ENCODE measurements at regions not wholly inside any gene's neighbourhood (a gene's known extent, or its start where the extent isn't known, plus 50 kb on each side); places are given as distances from the start of the nearest gene placed in this dataset.

DNA sequence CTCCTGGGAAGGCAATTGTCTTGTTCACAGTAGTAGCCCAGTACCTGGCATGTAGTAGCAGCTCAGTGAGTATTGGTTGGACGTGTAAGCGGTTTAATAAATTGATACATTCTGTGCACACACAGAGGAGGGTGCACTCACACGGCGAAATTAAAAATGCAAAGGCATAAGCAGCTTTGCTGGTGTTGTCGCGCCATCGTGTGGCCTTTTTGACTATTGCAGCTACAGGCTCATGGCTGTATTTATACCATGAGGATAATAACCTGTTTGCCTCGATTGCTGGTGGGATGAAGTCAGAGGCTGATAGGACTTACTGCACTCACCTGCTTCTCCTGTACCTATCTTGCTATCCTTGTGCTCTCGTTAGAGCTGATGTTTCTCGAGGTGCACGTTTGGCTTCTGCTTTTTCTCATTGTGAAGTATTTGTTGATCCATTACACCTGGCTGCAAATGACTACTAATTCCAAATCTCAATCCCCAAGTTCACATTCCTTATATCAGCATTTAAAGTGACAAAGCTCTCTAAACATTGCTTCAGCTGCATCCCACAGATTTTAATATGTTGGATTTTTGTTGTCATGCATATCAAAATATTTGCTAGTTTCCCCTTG is 61.5 kb downstream of the TBXT start:
- in situ Hi-C loops (cut with MboI; ENCODE audit: low sequenced_read_pairs) = loop anchor here (10.0 kb wide), 1 partner anchor 221 kb away; no protein-coding TSS in a partner anchor

DNA sequence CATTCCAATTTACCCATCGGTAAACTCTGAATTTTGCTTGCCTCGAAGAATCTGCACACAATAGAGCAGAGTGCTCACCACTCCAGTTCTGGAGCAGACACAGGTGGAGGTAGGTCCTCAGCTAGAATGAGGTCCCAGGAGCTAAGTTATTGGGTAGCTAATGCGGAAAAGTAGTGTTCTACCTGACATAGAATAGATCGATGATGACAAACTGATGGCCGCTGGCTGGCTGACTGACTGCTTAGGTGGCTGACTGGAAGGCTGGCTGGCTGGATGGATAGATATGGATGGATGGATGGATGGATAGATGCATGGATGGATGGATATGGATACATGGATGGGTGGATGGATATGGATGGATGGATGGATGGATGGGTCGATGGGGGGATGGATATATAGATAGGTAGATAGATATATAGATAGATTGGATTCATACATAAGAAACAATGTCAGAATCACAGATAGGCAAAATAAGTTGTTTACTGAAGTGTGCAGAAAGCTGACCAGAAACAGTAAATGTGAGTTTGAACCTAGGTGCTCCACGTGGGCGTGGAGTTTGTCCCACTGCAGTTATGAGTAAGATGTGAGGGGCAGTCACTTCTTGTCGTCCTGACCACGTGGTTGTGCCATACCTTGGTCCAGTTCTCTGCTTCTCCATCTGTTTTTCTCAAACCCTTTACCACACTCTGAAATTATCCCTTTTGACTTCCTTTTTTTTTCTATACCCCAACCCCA is 62.1 kb downstream of the TBXT start:
- in situ Hi-C loops (cut with MboI; ENCODE audit: low sequenced_read_pairs) = loop anchor here (10.0 kb wide), 1 partner anchor 221 kb away; no protein-coding TSS in a partner anchor

DNA sequence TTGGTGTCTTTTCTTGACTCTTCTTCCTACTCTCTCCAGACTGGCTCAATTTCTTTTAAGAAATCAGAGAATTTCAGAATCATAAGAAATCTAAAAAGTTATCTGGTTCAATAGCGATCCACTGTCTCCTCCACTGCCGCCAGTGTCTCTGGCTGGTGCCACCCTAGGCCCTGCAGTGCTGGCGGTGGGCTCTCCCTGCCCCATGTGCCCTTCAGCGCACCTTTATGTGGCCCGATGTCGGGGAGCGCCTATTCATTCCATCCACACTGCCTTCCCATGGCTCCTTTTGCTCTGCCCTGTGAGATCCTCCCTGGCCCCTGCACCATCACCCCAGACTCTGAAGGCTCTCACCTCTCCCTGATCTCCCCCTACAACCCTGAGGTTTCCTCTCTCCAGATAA is 62.8 kb downstream of the TBXT start:
- in situ Hi-C loops (cut with MboI; ENCODE audit: low sequenced_read_pairs) = loop anchor here (10.0 kb wide), 1 partner anchor 220 kb away; no protein-coding TSS in a partner anchor

DNA sequence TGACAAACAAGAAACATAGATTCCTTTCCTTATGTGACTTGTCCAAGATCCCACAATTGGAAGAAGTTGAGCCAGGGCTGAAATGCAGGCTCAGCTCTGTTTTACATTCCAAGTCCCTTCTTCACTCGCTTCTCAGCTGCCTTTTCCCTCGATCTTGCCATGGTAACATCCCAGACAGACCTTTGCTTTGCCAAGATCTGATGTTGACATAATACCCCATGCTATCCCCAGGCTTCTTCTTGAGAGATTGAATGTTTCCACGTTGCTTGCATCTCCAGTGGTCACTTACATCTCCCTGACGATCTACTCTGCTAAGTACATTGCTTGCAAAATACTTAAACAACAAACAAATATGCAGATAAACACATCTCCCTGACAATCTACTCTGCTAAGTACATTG is 63.5 kb downstream of the TBXT start:
- in situ Hi-C loops (cut with MboI; ENCODE audit: low sequenced_read_pairs) = loop anchor here (10.0 kb wide), 1 partner anchor 219 kb away; no protein-coding TSS in a partner anchor

DNA sequence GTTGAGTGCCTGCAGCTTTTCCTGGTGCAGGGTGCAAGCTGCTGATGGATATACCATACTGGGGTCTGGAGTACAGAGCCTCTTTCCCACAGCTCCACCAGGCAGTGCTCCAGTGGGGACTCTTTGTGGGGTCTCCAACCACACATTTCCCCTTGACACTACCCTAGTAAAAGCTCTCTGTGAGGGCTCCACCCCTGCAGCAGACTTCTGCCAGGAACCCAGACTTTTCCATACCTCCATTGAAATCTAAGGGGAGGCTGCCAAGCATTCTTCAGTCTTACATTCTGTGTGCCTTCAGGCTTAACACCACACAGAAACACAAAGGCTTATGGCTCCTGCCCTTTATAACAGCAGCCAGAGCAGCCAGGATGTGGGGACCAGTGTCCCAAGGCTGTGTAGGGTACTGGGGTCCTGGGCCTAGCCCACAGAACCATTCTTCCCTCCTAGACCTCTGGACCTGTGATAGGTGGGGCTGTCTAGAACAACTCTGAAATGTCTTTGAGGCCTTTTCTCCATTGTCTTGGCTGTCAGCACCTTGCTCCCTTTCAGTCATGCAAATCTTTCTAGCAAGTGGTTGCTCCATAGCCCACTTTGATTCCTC is 65.7 kb downstream of the TBXT start:
- in situ Hi-C loops (cut with MboI; ENCODE audit: low sequenced_read_pairs) = loop anchor here (10.0 kb wide), 1 partner anchor 217 kb away; no protein-coding TSS in a partner anchor

DNA sequence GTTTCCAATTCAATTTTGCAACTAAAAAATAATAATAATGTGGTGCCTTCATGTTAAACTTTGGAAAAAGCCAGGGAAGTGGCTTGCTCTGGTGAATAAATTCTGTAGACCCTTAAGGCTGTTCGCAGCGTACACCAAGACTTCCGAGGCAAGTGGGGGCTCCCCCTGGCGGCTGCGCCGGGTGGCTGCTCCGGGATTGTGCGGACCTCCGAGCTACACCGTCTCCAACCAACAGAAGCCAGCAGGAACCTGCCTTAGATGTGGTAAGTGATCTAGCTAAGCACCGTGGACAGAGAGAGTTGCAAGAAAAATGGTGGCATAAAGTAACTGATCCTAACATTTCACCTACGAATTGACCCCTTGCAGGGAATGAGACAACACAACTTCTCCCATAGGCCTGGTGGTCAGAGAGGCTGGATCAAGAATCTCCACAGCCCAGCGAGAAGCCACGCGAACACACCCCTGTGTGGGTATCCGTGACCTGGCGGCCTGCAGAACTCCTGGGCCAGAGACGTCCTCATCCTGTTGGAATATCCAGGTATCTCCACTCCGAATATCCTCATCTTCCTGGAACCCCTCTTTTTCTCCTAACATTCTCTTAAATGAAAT is 69.6 kb downstream of the TBXT start:
- in situ Hi-C loops (cut with MboI; ENCODE audit: low sequenced_read_pairs) = no loop called here

DNA sequence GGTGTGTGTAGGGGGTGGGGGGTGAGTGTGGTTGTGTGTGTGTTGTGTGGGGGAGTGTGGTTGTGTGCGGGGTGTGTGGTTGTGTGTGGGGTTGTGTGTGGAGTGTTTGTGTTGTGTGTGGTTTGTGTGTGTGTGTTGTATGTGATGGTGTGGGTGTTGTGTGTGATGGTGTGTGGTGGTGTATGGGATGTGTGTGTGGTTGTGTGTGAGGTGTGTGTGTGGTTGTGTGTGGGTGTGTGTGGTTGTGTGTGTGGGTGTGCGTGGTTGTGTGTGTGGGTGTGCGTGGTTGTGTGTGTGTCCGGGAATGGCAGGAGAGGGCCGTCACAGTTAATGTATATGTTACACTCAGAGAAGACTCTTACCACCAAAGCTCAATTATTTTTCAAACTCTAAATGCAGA is 79.8 kb downstream of the TBXT start:
- in situ Hi-C loops (cut with MboI; ENCODE audit: low sequenced_read_pairs) = no loop called here

DNA sequence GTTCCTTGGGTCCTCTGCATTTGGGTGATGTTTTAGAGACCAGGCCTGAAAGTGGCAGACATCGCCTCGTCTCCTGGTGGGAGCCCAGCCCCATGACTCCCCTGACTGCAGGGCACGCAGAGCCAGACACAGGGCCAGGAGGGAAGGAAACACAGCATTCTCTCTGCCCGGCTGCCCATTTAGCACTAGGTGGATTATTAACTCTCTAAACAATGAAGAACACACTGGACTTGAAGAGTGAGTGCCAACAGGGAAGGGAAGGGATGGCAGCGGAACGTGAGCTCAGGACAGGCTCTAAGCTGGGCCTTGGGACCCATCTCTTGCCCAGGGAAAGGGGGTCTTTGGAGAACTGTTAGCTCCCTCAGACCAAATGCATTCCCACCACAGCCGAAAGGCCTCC is 80.4 kb downstream of the TBXT start:
- in situ Hi-C loops (cut with MboI; ENCODE audit: low sequenced_read_pairs) = no loop called here

DNA sequence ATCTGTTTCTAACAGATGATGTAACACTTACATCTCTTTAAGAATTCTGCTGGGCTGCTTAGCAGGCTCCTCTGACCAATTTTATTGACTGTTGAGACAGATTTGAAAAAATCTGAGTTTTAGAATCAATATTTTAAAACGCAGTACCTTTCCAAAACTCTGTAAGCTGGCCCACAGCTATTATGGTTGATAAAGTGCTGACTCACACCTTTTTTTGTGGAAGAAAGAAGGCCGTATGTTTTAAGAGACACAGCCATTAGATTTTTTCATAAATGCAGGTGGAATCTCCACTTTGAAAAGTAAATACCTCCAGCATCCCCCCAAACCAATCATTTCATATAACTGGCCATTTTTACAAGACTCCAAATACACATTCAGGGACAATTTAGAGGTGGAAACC is 82.2 kb downstream of the TBXT start:
- in situ Hi-C loops (cut with MboI; ENCODE audit: low sequenced_read_pairs) = no loop called here

DNA sequence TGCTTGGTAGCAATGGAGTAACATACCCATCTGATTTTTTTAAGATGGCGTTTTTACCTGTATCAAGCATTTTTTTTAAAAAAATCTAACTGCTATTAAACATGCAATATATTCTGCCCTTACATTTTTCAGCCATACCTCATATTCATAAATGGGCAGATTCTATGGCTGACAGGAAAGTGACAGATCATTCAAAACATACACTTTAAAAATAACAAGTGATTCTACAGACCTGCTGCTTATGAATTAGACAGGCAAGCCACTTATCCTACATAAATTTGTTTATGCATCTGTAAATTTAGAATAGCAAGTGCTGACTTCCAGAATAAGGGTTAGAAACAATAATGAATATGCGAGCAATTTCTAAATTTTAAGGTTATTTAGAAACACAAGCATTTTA is 82.7 kb downstream of the TBXT start:
- in situ Hi-C loops (cut with MboI; ENCODE audit: low sequenced_read_pairs) = no loop called here

DNA sequence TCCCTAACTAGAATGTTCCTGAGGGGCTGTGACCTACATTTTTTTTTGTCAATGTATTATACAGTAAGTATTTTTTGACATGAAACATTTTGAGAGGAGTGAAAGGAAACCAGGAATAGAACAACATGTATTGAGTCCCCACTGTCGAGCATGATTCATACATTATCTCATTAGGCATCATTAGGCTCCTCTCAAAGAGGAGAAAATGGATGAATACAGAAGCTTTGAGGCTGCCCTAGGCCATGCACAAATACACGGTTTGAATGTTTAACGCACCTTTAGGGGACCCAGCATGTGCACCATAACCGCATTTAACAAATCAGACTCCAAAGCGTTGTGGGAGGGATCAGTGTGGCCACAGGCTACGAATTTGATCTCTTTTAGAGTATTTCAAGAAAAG is 87.8 kb downstream of the TBXT start:
- in situ Hi-C loops (cut with MboI; ENCODE audit: low sequenced_read_pairs) = no loop called here

DNA sequence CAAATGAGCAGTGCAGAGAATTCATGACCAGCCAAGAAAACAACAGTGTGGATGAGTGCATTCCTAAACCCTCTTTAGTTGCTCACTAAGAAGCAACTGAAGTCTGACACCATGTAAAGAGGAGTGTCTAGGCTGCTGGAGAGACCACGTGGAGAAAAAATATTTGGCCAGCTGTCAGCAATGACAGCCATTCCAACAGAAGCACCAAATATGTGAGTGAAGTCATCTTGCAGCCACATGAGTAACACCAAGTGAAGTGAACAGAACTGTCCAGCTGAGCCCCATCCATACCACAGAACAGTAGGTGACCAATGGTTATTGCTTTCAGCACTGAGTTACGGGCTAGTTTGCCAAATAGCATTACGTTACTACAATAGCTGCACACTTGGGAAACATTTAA is 89.4 kb downstream of the TBXT start:
- in situ Hi-C loops (cut with MboI; ENCODE audit: low sequenced_read_pairs) = no loop called here

DNA sequence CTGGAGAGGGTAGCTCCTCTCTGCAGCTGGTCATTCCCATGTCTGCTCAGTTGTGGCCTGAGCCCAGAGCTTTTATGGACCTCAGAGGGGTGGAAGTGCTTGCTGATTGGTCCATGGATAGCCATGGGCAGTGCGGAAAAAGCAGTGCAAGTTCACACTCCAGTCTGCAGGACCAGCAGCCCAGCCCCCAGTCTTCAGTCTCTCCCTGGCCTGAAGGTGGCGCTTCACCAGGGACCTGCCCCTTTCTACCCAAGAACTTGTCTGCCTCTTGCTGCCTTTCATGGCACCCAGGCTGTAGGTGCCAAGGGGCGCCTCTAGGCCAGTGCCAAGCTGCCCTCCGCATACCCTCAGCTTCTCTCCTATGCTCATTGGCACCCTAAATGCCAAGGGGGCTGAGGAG is 91.0 kb downstream of the TBXT start:
- in situ Hi-C loops (cut with MboI; ENCODE audit: low sequenced_read_pairs) = no loop called here

DNA sequence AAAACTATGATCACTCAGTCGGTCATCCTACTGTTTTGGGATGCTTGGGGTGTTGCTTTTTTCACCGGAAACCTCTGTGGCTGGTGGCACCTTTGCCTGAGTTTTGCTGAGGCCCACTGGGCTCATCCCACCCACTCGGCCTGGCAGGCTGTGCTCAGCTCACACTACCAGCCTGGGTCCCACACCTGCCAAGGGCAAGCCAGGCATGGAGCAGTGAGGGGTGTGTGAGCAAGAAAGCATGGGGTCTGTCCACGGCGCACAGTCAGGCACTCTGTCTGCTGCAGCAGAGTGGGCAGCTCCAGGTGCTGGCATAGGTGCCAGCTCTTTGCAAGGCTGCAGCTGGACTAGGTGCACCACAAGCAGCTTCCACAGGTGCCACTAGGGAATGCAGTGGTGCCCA is 91.7 kb downstream of the TBXT start:
- in situ Hi-C loops (cut with MboI; ENCODE audit: low sequenced_read_pairs) = no loop called here

DNA sequence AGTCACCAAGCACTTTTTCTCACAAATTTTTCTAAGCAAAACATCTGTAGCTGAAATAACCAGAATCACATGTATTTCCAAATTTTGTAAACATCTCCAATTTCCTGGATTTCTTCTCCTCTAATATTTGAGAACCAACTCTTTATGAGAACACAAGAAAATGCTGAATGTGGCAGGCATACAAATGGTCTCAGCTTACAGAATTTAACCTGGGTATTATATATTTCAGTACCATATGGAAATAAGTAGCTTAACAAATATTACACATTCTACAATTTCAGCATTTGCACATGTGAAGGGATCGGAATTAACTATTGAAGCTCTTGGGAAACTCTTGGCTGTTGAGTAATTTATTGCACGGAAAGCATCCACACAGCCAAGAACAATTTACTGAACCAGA is 92.5 kb downstream of the TBXT start:
- in situ Hi-C loops (cut with MboI; ENCODE audit: low sequenced_read_pairs) = no loop called here

DNA sequence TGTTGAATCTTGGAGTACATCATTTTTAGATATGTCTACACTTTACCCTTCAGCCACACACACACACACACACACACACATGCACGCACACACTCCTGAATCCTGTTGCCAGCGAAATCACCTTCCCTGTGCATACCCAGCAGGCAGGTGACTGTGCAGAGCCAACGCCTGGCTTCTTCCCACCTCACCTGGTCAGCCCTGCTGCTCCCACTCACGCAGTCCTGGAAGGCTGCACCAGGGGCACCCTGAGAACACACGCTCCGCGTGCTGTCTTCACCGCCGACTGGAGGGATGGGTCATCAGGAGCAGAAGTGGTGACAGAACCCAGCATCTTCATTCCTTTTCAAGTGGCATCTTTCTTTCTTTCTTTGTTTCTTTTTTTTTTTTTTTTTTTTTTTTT is 94.6 kb downstream of the TBXT start:
- in situ Hi-C loops (cut with MboI; ENCODE audit: low sequenced_read_pairs) = no loop called here

DNA sequence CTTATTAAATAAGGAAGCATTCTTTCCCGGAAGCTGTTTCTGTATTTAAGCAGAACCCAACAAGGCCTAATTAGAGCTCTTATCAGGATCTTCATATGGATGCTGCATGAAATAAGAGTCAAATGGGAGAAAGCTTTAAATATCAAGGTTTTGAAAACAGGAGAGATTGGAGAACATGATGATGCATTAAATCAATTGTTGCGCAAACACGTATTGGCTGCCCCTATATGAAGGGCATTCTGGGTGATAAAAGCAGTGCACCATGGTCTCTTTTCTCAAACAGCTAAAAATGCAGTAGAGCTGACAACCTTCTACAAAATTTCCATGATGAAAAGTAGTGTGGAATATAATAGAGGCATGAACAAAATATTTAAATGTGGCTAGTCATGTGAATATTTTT is 98.9 kb downstream of the TBXT start:
- in situ Hi-C loops (cut with MboI; ENCODE audit: low sequenced_read_pairs) = no loop called here

DNA sequence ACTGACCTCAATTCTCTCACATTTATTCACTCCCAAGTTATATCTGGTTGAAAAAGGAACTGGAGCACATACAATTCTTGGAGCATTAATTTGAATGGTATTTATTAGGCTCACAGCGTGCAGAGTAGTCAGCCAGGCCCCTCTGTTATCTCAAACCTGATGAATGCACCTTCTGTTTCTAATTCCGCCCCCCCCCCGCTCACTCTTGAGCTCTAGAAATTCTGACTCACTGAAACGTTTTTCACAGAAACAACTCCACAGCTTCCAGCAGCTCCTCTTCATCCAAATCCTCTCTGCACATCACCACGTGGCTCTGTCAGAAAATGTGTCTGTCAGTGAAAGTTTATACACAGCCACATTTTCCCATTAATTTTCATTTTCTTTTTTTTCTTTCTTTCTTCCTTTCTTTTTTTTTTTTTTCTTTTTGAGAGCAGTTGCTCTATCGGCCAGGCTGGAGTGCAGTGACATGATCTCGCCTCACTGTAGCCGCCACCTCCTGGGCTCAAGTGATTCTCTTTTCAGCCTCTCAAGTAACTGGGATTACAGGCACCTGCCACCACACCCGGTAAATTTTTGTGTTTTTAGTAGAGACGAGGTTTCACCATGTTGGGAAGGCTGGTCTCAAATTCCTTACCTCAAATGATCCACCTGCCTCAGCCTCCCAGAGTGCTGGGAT is 109.4 kb downstream of the TBXT start:
- in situ Hi-C loops (cut with MboI; ENCODE audit: low sequenced_read_pairs) = no loop called here

DNA sequence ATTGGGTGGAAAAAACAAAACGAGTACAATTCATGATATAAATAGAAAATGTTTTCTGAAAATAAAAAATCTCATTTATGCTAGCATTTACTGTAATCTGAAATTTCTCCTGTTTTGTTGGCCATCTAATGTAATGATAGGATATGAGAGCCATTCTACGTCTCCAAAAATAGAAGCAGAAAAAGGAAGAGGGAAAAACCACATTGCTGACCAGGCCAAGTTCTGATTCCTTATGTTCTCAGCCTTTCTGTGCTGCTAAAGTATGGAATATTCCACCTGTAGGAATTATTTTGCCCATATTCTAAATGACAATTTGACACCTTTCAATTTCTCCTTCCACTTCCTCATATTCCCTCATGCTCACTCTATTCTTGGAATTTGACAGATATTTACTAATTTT is 110.2 kb downstream of the TBXT start:
- in situ Hi-C loops (cut with MboI; ENCODE audit: low sequenced_read_pairs) = no loop called here

DNA sequence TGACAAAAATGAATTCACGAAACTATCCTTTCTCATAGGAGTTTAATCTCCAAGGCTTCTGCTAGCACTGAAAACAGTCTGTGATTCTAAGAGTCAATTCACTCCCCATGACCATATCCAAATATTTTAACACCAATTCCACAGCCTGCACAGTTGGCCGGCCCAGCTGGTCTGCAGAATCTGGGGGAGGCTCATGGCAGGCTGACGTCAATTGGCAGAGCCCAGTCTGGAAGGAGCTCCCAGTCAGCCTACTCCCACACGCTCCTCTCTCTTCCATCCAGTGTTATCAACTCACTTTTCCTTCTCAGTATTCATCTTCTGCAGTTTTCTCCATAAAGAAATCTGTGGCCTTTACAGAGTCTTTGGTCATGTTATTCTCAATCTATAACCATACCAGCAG is 111.0 kb downstream of the TBXT start:
- in situ Hi-C loops (cut with MboI; ENCODE audit: low sequenced_read_pairs) = no loop called here

DNA sequence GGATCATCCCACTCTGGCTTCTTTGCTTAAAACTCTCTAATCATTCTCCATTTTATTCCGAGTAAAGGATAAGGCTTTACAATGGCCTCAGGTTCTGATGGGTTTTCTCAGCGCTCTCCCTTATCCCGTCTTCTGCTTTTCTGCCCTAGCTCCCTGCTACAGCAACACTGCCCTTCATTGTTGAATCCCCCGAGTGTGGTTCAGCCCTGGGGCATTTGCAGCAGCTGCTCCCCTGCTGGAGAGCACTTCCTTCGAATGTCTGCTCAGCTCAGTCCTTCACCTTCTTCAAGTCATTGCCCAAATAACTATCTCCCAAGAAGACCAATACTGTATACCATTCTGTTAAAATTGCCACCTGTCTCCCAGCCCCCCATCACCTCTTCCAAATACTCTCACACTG is 111.8 kb downstream of the TBXT start:
- in situ Hi-C loops (cut with MboI; ENCODE audit: low sequenced_read_pairs) = no loop called here
